ENCODE measurements at regions not wholly inside any gene's neighbourhood (a gene's known extent, or its start where the extent isn't known, plus 50 kb on each side); places are given as distances from the start of the nearest gene placed in this dataset.

GRCh38 chr2:53342248-53342647, 425.4 kb upstream of the CHAC2 start:
- TF ChIP-seq EZH2 (IDR thresholded peaks at IDR 0.05; ENCODE audit: insufficient read depth, poor library complexity, severe bottlenecking) (no peak), EZH2phosphoT487 (IDR thresholded peaks at IDR 0.05; ENCODE audit: insufficient read depth, low read depth) (no peak)

Measured in GM23248 (cell line).